GM23248 (cell line): ENCODE measurements at regions not wholly inside any gene's neighbourhood (a gene's known extent, or its start where the extent isn't known, plus 50 kb on each side); places are given as distances from the start of the nearest gene placed in this dataset.

ENCODE experiments used
- EZH2 ChIP-seq: fragments of 200-600 bp; sonication (generic); IDR thresholded peaks from 2 replicates; pipeline ENCODE4 v1.6.1; 2018; ENCODE audit warnings: antibody characterized with exemption, mild to moderate bottlenecking; ENCODE audit not compliant: insufficient read depth, poor library complexity, severe bottlenecking
- EZH2phosphoT487 ChIP-seq: fragments of 200-600 bp; sonication (generic); IDR thresholded peaks from 2 replicates; pipeline ENCODE4 v1.6.1; 2018; ENCODE audit warnings: antibody characterized with exemption, moderate library complexity, mild to moderate bottlenecking, low read depth; ENCODE audit not compliant: insufficient read depth

DNA sequence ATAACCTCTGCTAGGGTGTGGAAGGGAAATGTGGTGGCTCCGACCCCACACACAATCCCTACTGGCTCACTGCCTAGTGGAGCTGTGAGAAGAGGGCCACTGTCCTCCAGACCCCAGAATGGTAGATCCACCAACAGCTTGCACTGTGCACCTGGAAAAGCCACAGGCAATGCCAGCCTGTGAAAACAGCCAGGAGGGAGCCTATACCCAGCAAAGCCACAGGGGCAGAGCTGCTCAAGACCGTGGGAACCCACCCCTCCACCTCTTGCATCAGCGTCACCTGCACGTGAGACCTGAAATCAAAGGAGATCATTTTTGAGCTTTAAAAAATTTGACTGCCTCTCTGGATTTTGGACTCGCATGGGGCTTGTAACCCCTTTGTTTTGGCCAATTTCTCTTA, 249.0 kb upstream of the CDH2 start:
- no peak for TF ChIP-seq EZH2
- no peak for TF ChIP-seq EZH2phosphoT487
